ENCODE measurements at regions not wholly inside any gene's neighbourhood (a gene's known extent, or its start where the extent isn't known, plus 50 kb on each side); places are given as distances from the start of the nearest gene placed in this dataset.

DNA sequence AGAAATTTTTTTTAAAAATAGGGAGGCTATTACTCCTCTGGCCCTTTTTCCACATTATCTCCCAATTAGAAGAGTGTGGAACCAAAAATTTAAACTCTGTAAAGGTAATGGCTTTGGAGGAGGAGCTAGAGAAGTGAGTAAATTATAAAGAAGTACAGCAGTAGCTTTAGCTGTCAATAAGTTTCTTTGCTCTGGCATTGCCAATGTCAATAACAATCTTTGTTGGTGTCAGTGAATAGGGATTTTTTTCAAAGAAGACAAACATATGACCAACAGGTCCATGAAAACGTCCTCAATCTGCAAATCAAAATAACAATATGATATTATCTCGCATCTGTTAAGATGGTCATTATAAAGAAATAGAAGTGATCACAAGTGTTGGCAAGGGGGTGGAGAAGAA, 227.1 kb upstream of the MBL2 start:
- TF ChIP-seq GATA2 (IDR thresholded peaks at IDR 0.05; ENCODE audit: low read depth, low read length) = no peak
- TF ChIP-seq GATA3 (IDR thresholded peaks at IDR 0.05; ENCODE audit: low read depth, low read length) = no peak
